ENCODE measurements at regions not wholly inside any gene's neighbourhood (a gene's known extent, or its start where the extent isn't known, plus 50 kb on each side); places are given as distances from the start of the nearest gene placed in this dataset.

DNA sequence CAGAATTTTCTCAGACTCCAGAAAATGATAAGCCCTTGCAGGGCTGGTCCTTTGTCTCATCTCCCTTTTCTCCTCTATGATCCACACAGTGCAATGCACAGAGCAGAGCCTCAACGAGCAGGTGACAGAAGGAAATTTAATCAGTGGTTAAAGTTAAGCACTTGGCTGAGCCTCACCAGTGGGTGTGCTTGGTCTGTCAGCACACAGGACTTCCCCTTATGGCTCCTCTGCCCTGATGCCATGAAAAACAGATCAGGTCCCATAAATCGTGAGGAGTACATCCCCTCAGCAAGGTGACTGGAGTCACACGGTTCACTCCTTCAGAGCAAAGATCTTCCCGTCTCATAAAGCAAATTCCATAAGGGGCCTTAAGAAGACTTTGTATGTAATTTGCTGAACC, 818.2 kb downstream of the UQCRFS1 start:
- TF ChIP-seq, protein P1, sequence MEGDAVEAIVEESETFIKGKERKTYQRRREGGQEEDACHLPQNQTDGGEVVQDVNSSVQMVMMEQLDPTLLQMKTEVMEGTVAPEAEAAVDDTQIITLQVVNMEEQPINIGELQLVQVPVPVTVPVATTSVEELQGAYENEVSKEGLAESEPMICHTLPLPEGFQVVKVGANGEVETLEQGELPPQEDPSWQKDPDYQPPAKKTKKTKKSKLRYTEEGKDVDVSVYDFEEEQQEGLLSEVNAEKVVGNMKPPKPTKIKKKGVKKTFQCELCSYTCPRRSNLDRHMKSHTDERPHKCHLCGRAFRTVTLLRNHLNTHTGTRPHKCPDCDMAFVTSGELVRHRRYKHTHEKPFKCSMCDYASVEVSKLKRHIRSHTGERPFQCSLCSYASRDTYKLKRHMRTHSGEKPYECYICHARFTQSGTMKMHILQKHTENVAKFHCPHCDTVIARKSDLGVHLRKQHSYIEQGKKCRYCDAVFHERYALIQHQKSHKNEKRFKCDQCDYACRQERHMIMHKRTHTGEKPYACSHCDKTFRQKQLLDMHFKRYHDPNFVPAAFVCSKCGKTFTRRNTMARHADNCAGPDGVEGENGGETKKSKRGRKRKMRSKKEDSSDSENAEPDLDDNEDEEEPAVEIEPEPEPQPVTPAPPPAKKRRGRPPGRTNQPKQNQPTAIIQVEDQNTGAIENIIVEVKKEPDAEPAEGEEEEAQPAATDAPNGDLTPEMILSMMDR (conservative IDR thresholded peaks at IDR 0.05; ENCODE audit: low read depth, low read length), result no peak
- no peak for TF ChIP-seq EZH2 (IDR thresholded peaks at IDR 0.05; ENCODE audit: borderline replicate concordance, low read depth, low read length, poor library complexity, severe bottlenecking)
